ENCODE measurements at regions not wholly inside any gene's neighbourhood (a gene's known extent, or its start where the extent isn't known, plus 50 kb on each side); places are given as distances from the start of the nearest gene placed in this dataset.

DNA sequence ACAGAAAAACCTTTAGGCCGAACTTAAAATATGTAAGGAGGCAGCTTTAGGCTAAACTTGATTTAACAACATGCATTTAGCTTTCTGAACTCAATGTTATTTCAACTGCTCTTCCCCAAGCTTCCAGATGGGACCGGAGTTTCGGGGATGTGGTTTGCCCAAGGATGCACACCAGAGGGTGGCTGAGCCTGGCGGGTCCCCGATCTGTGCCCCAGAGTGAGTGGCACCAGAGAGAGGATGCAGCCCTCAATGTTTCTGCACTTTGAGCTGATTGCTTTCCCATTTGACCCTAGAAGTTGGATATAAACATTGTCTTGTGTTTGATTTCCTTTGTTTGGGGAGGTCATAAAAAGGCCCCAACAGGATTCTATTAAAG is 348.0 kb upstream of the TNRC6C start:
- no peak for DNase-seq (ENCODE audit: low spot score)
- no peak overlapping the region for H3K27ac ChIP-seq (ENCODE audit: low read depth in 1 of 2, low read length in 2 of 2)
- H3K4me1 ChIP-seq (ENCODE audit: control insufficient read depth in 4 of 4, insufficient read depth in 4 of 4, low read length in 3 of 4): peaks cover 2 to 3% (median 3%) of the 10 kb centered on the region in 4 donors
- H3K4me3 ChIP-seq (ENCODE audit: low read depth in 1 of 3, low read length in 3 of 3): no peak overlapping the region
- no peak overlapping the region for H3K9ac ChIP-seq (ENCODE audit: low read depth in 1 of 2, low read length in 2 of 2)
- TF ChIP-seq CTCF (IDR thresholded peaks at IDR 0.05; ENCODE audit: low read depth, low read length, missing input control): no peak
- TF ChIP-seq GABPA (IDR thresholded peaks at IDR 0.05 in 1 of 2, conservative IDR thresholded peaks at IDR 0.05 in 1 of 2): no peak
- no peak for TF ChIP-seq TAF1 (conservative IDR thresholded peaks at IDR 0.05)
- no peak for TF ChIP-seq RAD21 (IDR thresholded peaks at IDR 0.05)
- TF ChIP-seq, protein P1, sequence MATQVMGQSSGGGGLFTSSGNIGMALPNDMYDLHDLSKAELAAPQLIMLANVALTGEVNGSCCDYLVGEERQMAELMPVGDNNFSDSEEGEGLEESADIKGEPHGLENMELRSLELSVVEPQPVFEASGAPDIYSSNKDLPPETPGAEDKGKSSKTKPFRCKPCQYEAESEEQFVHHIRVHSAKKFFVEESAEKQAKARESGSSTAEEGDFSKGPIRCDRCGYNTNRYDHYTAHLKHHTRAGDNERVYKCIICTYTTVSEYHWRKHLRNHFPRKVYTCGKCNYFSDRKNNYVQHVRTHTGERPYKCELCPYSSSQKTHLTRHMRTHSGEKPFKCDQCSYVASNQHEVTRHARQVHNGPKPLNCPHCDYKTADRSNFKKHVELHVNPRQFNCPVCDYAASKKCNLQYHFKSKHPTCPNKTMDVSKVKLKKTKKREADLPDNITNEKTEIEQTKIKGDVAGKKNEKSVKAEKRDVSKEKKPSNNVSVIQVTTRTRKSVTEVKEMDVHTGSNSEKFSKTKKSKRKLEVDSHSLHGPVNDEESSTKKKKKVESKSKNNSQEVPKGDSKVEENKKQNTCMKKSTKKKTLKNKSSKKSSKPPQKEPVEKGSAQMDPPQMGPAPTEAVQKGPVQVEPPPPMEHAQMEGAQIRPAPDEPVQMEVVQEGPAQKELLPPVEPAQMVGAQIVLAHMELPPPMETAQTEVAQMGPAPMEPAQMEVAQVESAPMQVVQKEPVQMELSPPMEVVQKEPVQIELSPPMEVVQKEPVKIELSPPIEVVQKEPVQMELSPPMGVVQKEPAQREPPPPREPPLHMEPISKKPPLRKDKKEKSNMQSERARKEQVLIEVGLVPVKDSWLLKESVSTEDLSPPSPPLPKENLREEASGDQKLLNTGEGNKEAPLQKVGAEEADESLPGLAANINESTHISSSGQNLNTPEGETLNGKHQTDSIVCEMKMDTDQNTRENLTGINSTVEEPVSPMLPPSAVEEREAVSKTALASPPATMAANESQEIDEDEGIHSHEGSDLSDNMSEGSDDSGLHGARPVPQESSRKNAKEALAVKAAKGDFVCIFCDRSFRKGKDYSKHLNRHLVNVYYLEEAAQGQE (IDR thresholded peaks at IDR 0.05): no peak
- no peak for TF ChIP-seq SP1 (IDR thresholded peaks at IDR 0.05)
- no peak for TF ChIP-seq FOXA1 (IDR thresholded peaks at IDR 0.05)
- TF ChIP-seq, protein P2, sequence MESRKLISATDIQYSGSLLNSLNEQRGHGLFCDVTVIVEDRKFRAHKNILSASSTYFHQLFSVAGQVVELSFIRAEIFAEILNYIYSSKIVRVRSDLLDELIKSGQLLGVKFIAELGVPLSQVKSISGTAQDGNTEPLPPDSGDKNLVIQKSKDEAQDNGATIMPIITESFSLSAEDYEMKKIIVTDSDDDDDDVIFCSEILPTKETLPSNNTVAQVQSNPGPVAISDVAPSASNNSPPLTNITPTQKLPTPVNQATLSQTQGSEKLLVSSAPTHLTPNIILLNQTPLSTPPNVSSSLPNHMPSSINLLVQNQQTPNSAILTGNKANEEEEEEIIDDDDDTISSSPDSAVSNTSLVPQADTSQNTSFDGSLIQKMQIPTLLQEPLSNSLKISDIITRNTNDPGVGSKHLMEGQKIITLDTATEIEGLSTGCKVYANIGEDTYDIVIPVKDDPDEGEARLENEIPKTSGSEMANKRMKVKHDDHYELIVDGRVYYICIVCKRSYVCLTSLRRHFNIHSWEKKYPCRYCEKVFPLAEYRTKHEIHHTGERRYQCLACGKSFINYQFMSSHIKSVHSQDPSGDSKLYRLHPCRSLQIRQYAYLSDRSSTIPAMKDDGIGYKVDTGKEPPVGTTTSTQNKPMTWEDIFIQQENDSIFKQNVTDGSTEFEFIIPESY (IDR thresholded peaks at IDR 0.05): no peak
- no peak for TF ChIP-seq FOXA2 (IDR thresholded peaks at IDR 0.05)
- TF ChIP-seq YY1 (IDR thresholded peaks at IDR 0.05): no peak
- peaks cover 0 to 4% (median 2%) of the 10 kb centered on the region in 4 donors for H3K27me3 ChIP-seq (ENCODE audit: control insufficient read depth in 4 of 4, insufficient read depth in 4 of 4, low read length in 3 of 4)
- 67% methylated on average over 5 of the region's 5 CpGs for WGBS
- H3K36me3 ChIP-seq (ENCODE audit: control insufficient read depth in 4 of 4, insufficient read depth in 3 of 4, low read depth in 1 of 4, low read length in 3 of 4): no peaks in the 10 kb centered on the region
- H3K9me3 ChIP-seq (ENCODE audit: control insufficient read depth in 4 of 4, low read length in 3 of 4): no peaks in the 10 kb centered on the region

DNA sequence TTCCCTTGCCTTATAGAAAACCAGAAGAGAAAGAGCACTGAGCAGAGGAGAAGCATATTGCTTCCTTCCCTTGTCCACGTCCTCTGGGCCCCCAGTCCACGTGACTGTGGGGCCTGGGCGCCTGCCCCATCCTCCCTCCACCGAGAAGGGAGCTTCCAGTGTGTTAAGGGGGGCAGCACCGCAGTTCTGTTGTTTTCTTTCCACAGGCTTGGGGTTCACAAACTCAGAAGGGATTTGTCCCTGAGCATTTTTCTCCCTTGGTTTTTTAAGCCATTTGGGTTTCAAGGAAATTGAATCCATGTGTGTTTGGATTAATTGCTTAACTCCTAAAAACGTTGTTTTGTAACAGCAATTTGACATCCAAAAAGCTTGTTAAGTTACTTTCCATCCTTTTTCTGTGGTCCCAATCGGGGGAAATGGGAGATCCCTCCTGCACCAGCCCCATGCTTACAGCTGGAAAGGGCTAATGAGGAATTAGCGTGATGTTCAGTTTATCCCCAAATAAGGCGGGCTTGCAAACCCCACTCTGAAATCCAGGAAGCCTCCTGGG is 347.5 kb upstream of the TNRC6C start:
- no peak for DNase-seq (ENCODE audit: low spot score)
- Histone ChIP-seq H3K4me3 (ENCODE audit: low read depth in 1 of 3, low read length in 3 of 3) (no peak overlapping the region), H3K4me1 (ENCODE audit: control insufficient read depth in 4 of 4, insufficient read depth in 4 of 4, low read length in 3 of 4) (peaks cover 4 to 9% (median 6%) of the 10 kb centered on the region in 4 donors), H3K27me3 (ENCODE audit: control insufficient read depth in 4 of 4, insufficient read depth in 4 of 4, low read length in 3 of 4) (peaks cover 0 to 4% (median 2%) of the 10 kb centered on the region in 4 donors), H3K9me3 (ENCODE audit: control insufficient read depth in 4 of 4, low read length in 3 of 4) (no peaks in the 10 kb centered on the region), H3K9ac (ENCODE audit: low read depth in 1 of 2, low read length in 2 of 2) (no peak overlapping the region), H3K27ac (ENCODE audit: low read depth in 1 of 2, low read length in 2 of 2) (no peak overlapping the region), H3K36me3 (ENCODE audit: control insufficient read depth in 4 of 4, insufficient read depth in 3 of 4, low read depth in 1 of 4, low read length in 3 of 4) (no peaks in the 10 kb centered on the region)
- TF ChIP-seq, protein P2 (IDR thresholded peaks at IDR 0.05): no peak
- TF ChIP-seq RXRA (IDR thresholded peaks at IDR 0.05) (no peak), FOXA2 (IDR thresholded peaks at IDR 0.05) (no peak), RAD21 (IDR thresholded peaks at IDR 0.05) (no peak), JUND (IDR thresholded peaks at IDR 0.05) (no peak), TAF1 (conservative IDR thresholded peaks at IDR 0.05) (no peak), HNF4A (conservative IDR thresholded peaks at IDR 0.05) (no peak), EGR1 (IDR thresholded peaks at IDR 0.05; ENCODE audit: low read depth in 2 of 2) (no peak), SP1 (IDR thresholded peaks at IDR 0.05) (no peak)
- TF ChIP-seq, protein P3, sequence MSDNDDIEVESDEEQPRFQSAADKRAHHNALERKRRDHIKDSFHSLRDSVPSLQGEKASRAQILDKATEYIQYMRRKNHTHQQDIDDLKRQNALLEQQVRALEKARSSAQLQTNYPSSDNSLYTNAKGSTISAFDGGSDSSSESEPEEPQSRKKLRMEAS (IDR thresholded peaks at IDR 0.05): no peak
- TF ChIP-seq, protein P4, sequence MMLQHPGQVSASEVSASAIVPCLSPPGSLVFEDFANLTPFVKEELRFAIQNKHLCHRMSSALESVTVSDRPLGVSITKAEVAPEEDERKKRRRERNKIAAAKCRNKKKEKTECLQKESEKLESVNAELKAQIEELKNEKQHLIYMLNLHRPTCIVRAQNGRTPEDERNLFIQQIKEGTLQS (IDR thresholded peaks at IDR 0.05): no peak
- TF ChIP-seq, protein P1 (IDR thresholded peaks at IDR 0.05): no peak
- WGBS: 54% methylated on average over 9 of the region's 9 CpGs

All from liver (tissue), 8 donors.